GM21723 (cell line): ENCODE measurements at regions not wholly inside any gene's neighbourhood (a gene's known extent, or its start where the extent isn't known, plus 50 kb on each side); places are given as distances from the start of the nearest gene placed in this dataset.

Source experiments
- ATAC-seq: cut with Tn5 transposase; IDR thresholded peaks from one replicate; pipeline ENCODE4 v1.9.1; 2021; ENCODE audit warnings: mild to moderate bottlenecking, moderate library complexity; ENCODE audit not compliant: unreplicated experiment

GRCh38 chr20:40978761-40979160, 49.9 kb upstream of the TOP1 start:
- no peak for ATAC-seq
